Heart left ventricle (tissue), 16 donors: ENCODE measurements at regions not wholly inside any gene's neighbourhood (a gene's known extent, or its start where the extent isn't known, plus 50 kb on each side); places are given as distances from the start of the nearest gene placed in this dataset.

Source experiments
- ATAC-seq, 4 donors: fragments of 200-7000 bp; cut with Tn5 transposase; one replicate each; pipeline ENCODE4 v1.9.1; 2020 to 2022; ENCODE audit warnings: moderate library complexity in 4 of 4, mild to moderate bottlenecking in 3 of 4, moderate number of reproducible peaks in 1 of 4
- DNase-seq, 5 donors: peaks; one replicate each; pipeline ENCODE4 v3.0.0-alpha.2; 2020
- H3K27ac ChIP-seq, 12 donors: fragments of 200-600 bp; sonication (generic) in 4 of 12; one replicate each; pipeline versions ENCODE4 v1.5.0 to v1.8.0; 2016 to 2022; ENCODE audit warnings: mild to moderate bottlenecking in 2 of 12
- H3K27me3 ChIP-seq, 9 donors: fragments of 200-600 bp; sonication (generic) in 2 of 9; one replicate each; pipeline versions ENCODE4 v1.5.1 to v1.8.0; 2016 to 2022; ENCODE audit warnings: mild to moderate bottlenecking in 3 of 9
- H3K36me3 ChIP-seq, 9 donors: fragments of 200-600 bp; sonication (generic) in 2 of 9; one replicate each; pipeline versions ENCODE4 v1.5.0 to v1.8.0; 2018 to 2022; ENCODE audit warnings: mild to moderate bottlenecking in 2 of 9
- H3K4me1 ChIP-seq, 12 donors: fragments of 200-600 bp; sonication (generic) in 4 of 12; one replicate each; pipeline versions ENCODE4 v1.5.0 to v1.8.0; 2016 to 2022; ENCODE audit warnings: mild to moderate bottlenecking in 3 of 12
- H3K4me3 ChIP-seq, 12 donors: fragments of 200-600 bp; sonication (generic) in 4 of 12; one replicate each; pipeline versions ENCODE4 v1.5.0 to v1.8.0; 2017 to 2022; ENCODE audit warnings: mild to moderate bottlenecking in 9 of 12, moderate library complexity in 4 of 12
- H3K9me3 ChIP-seq, 12 donors: fragments of 200-600 bp; sonication (generic) in 4 of 12; one replicate each; pipeline versions ENCODE4 v1.5.0 to v1.8.0; 2016 to 2022; ENCODE audit warnings: mild to moderate bottlenecking in 1 of 12
- POLR2A ChIP-seq, 2 donors: fragments of 450-650 bp; IDR thresholded peaks; one replicate each; pipeline ENCODE4 v1.6.1; 2017; ENCODE audit warnings: antibody characterized with exemption in 2 of 2, mild to moderate bottlenecking in 2 of 2, moderate library complexity in 2 of 2
- WGBS, 4 donors: extraction: QIAGEN DNeasy Blood & Tissue Kit in 2 of 4; methylation state at CpG; one replicate each; pipeline versions ENCODE4 v1.1.5 to v1.1.7; 2013 to 2018; 5-methylcytosine and 5-hydroxymethylcytosine counted together
- intact Hi-C, 10 donors: fragments of 100-400 bp; cut with DNase I; formaldehyde crosslinking; loops; one replicate each; pipeline versions ENCODE4 v1.11.1 to v1.14.2; 2022
- TF ChIP-seq, protein P1 (sequence below), 12 donors: fragments of 200-600 bp; sonication (generic) in 4 of 12; IDR thresholded peaks; one replicate each; pipeline versions ENCODE4 v1.5.0 to v1.8.0; 2018 to 2022; ENCODE audit warnings: antibody characterized with exemption in 12 of 12, mild to moderate bottlenecking in 5 of 12
- donor health status: ischemic (EF 13 %, LVEDD 7.1; RV severe dilation, severe dysfunction).
- donor health status: healthy with polysubstance abuse.
- donor health status: DM: no; HTN: yes; CAD: no.
- donor health status: DM: no; HTN: no; CAD: no.
- donor health status: ischemic (EF 25% LVEDD 6.9; RV normal size, moderate dysfunction).
- donor health status: ischemic (EF 25% LVEDD 5.7; RV mildly dilated, moderate dysfunction).
- donor health status: healthy.
- donor health status: DM: yes; HTN: yes; CAD: no.
- donor health status: ischemic (EF 35%, LVEDD 5.7; RV mildly dilated, moderate dysfunction).
- donor health status: nonischemic (EF 11% LVEDD 7.7; RV severe dilation, severe dysfunction).
- donor health status: DM: yes; HTN: yes; CAD: no.
- donor health status: PGD.
- donor health status: ischemic (EF 29% LVEDD 5.4; RV normal size, mild dysfunction).
- donor health status: nonischemic (EF 23%, LVEDD 6.1; RV moderate dilation, normal function).

DNA sequence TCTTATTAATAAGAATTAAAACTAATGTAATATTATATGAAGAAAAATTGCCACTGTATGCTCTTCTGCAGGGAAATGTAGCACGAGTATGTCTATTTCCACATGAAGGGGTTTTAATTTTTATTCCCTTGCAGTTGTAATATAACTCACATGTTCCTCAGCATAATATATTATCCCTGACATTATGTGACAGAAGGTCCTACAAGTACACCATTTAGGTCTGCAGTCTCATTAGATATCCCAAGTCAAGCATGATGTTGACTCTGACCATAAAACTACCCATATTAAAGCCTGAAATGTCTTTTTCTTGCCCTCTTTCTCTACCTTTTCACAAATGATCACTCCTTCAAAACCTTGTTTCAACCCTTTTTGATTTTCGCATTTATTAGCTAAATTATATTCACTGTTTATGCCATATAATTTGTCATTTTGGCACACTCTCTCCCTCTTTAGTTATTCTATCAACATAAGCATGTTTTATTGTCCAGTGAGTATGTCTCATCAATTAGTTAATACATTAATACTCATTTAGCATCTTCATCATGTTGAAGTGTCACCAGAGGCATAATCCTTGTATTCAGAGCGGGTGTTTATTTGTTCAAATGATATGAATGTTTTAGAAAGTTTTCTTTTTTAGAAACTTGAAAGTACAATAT lies 532.8 kb downstream of the MAT2B start:
- DNase-seq (no peak), ATAC-seq (no peak)
- no peaks in the 10 kb centered on the region for H3K4me1 ChIP-seq
- no peaks in the 10 kb centered on the region for H3K36me3 ChIP-seq
- TF ChIP-seq, protein P1, sequence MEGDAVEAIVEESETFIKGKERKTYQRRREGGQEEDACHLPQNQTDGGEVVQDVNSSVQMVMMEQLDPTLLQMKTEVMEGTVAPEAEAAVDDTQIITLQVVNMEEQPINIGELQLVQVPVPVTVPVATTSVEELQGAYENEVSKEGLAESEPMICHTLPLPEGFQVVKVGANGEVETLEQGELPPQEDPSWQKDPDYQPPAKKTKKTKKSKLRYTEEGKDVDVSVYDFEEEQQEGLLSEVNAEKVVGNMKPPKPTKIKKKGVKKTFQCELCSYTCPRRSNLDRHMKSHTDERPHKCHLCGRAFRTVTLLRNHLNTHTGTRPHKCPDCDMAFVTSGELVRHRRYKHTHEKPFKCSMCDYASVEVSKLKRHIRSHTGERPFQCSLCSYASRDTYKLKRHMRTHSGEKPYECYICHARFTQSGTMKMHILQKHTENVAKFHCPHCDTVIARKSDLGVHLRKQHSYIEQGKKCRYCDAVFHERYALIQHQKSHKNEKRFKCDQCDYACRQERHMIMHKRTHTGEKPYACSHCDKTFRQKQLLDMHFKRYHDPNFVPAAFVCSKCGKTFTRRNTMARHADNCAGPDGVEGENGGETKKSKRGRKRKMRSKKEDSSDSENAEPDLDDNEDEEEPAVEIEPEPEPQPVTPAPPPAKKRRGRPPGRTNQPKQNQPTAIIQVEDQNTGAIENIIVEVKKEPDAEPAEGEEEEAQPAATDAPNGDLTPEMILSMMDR (IDR thresholded peaks at IDR 0.05) = no peak
- TF ChIP-seq POLR2A (IDR thresholded peaks at IDR 0.05) = no peak
- no peak overlapping the region for H3K27ac ChIP-seq
- H3K4me3 ChIP-seq = no peak overlapping the region
- H3K27me3 ChIP-seq = no peaks in the 10 kb centered on the region
- WGBS, 4 donors = 81 to 93% (median 89%) methylated on average over 3 of the region's 3 CpGs
- intact Hi-C loops = no loop called here
- no peaks in the 10 kb centered on the region for H3K9me3 ChIP-seq

DNA sequence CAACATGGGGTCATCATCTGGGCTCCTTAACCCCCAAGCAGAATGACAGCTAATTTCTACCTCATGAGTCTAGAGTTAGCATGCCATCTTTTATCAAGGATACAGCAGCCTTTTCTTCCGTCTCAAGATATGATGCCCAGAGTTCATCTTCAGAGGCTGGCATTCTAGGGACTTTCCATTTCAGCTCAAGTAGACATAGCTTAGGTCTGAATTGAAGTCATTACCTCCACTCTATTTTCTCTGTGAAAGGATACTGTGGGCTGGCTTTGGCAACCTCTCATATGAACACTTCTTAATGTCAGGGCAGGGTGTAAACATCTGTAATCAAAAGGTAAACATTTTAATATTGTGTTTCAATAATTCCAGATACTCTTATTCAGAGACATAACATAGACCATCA lies 535.7 kb downstream of the MAT2B start:
- TF ChIP-seq, protein P1 (IDR thresholded peaks at IDR 0.05) = no peak
- no peak for TF ChIP-seq POLR2A (IDR thresholded peaks at IDR 0.05)
- Histone ChIP-seq H3K36me3 (no peaks in the 10 kb centered on the region), H3K27me3 (no peaks in the 10 kb centered on the region), H3K4me1 (no peaks in the 10 kb centered on the region), H3K4me3 (no peak overlapping the region), H3K27ac (no peak overlapping the region), H3K9me3 (no peaks in the 10 kb centered on the region)
- intact Hi-C loops = loop anchor here in 7 of 10 donors (10.0 kb wide), 2 partner anchors 434 to 464 kb away; no protein-coding TSS in a partner anchor
- ATAC-seq (no peak), DNase-seq (no peak)
- 85 to 93% (median 90%) methylated on average over 1 of the region's 1 CpG for WGBS, 4 donors

DNA sequence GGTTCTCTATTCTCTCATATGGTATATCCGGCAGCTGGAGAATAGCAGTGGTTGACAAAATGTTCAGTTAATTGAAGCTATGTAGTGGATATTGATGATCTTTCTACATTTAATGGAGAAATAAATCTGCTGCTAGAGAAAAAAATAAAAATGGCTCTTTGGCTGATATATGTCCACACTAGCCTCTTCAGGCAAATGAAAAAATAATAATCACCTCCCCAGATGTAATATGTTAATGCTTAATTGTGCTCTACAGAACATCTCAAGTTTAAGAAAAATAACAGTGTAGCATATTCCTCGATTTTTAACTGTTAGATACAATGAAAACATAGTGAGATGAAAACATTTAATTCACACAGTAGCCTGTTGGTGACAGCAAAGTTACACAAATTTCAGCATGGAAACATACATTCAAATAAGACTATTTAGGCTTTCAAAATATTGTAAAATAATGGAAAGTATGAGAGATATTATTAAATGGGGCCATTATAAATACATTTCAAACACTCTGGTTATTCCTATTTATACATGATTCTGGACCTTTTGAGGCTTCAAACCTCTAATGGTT lies 543.0 kb downstream of the MAT2B start:
- intact Hi-C loops = loop anchor here in 8 of 10 donors (5.0 to 10.0 kb wide), 3 partner anchors 426 to 456 kb away; no protein-coding TSS in a partner anchor
- DNase-seq = no peak
- WGBS, 4 donors = 63 to 68% (median 65%) methylated on average over 2 of the region's 2 CpGs
- H3K36me3 ChIP-seq = no peaks in the 10 kb centered on the region
- H3K4me1 ChIP-seq = no peaks in the 10 kb centered on the region
- H3K4me3 ChIP-seq = no peak overlapping the region
- TF ChIP-seq POLR2A (IDR thresholded peaks at IDR 0.05) = no peak
- TF ChIP-seq, protein P1 (IDR thresholded peaks at IDR 0.05) = peak in 8 of 12 donors; percentile 20 to 47 (median 29)
- no peak for ATAC-seq
- no peak overlapping the region for H3K27ac ChIP-seq
- peaks cover 0 to 6% (median 0%) of the 10 kb centered on the region in 9 donors for H3K27me3 ChIP-seq
- H3K9me3 ChIP-seq = no peaks in the 10 kb centered on the region

DNA sequence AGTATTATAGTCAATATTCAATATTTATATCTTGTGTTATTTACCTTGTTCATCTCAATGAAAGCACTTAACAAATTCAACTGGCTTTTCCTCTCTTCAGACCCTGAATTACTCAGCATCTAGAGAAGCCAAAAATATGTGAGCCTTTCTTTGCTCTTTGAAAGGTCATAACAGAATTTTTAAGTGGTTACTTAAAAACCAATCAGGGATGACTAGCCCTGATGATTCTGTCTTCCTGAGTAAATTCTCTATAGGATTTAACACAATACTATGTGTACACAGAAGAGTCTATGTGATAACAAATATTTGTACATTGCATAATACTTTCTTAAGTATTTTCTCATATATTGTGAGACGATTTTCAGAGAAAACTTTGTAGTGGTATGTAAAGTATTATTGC lies 546.3 kb downstream of the MAT2B start:
- intact Hi-C loops = no loop called here
- ATAC-seq = no peak
- TF ChIP-seq, protein P1 (IDR thresholded peaks at IDR 0.05) = no peak
- TF ChIP-seq POLR2A (IDR thresholded peaks at IDR 0.05) = no peak

More for the DNA sequence above, 546.3 kb downstream of the MAT2B start:
- H3K9me3 ChIP-seq = no peaks in the 10 kb centered on the region
- no peak for DNase-seq
- no peak overlapping the region for H3K27ac ChIP-seq
- peaks cover 0 to 6% (median 0%) of the 10 kb centered on the region in 9 donors for H3K27me3 ChIP-seq
- H3K36me3 ChIP-seq = no peaks in the 10 kb centered on the region
- WGBS, 4 donors = 43 to 73% (median 45%) methylated on average over 1 of the region's 1 CpG
- H3K4me1 ChIP-seq = no peaks in the 10 kb centered on the region
- H3K4me3 ChIP-seq = no peak overlapping the region
